ENCODE measurements at regions not wholly inside any gene's neighbourhood (a gene's known extent, or its start where the extent isn't known, plus 50 kb on each side); places are given as distances from the start of the nearest gene placed in this dataset.

GRCh38 chr2:16284941-16285625, 344.7 kb downstream of the MYCN start:
- Mint-ChIP-seq H3K4me1 (no peaks in the 10 kb centered on the region), H3K9me3 (no peaks in the 10 kb centered on the region), H3K36me3 (ENCODE audit: low read depth) (no peaks in the 10 kb centered on the region), H3K27ac (no peak overlapping the region), H3K4me3 (no peak overlapping the region), H3K27me3 (peaks cover 4% of the 10 kb centered on the region)
- ATAC-seq (no peak), DNase-seq (no peak)

GRCh38 chr2:16283071-16283850, 342.9 kb downstream of the MYCN start:
- Mint-ChIP-seq H3K27me3 (peaks cover 4% of the 10 kb centered on the region), H3K9me3 (no peaks in the 10 kb centered on the region), H3K27ac (no peak overlapping the region), H3K36me3 (ENCODE audit: low read depth) (no peaks in the 10 kb centered on the region), H3K4me3 (no peak overlapping the region), H3K4me1 (no peaks in the 10 kb centered on the region)
- no peak for ATAC-seq
- DNase-seq = no peak

- Mint-ChIP-seq H3K36me3 (ENCODE audit: low read depth) (no peaks in the 10 kb centered on the region), H3K27ac (no peak overlapping the region), H3K9me3 (no peaks in the 10 kb centered on the region), H3K4me1 (no peaks in the 10 kb centered on the region), H3K27me3 (peaks cover 4% of the 10 kb centered on the region), H3K4me3 (no peak overlapping the region)
- no peak for DNase-seq
- ATAC-seq = no peak
Measured at GRCh38 chr2:16282511-16282910, 342.2 kb downstream of the MYCN start.

GRCh38 chr2:16281451-16282335, 341.3 kb downstream of the MYCN start:
- no peaks in the 10 kb centered on the region for H3K4me1 Mint-ChIP-seq
- no peaks in the 10 kb centered on the region for H3K36me3 Mint-ChIP-seq (ENCODE audit: low read depth)
- DNase-seq (no peak), ATAC-seq (no peak)
- no peaks in the 10 kb centered on the region for H3K9me3 Mint-ChIP-seq
- no peak overlapping the region for H3K4me3 Mint-ChIP-seq
- no peak overlapping the region for H3K27ac Mint-ChIP-seq
- peaks cover 2% of the 10 kb centered on the region for H3K27me3 Mint-ChIP-seq

- no peak overlapping the region for H3K27ac Mint-ChIP-seq
- no peak for ATAC-seq
- H3K9me3 Mint-ChIP-seq = no peaks in the 10 kb centered on the region
- no peaks in the 10 kb centered on the region for H3K36me3 Mint-ChIP-seq (ENCODE audit: low read depth)
- peaks cover 2% of the 10 kb centered on the region for H3K27me3 Mint-ChIP-seq
- H3K4me3 Mint-ChIP-seq = no peak overlapping the region
- DNase-seq = no peak
- no peaks in the 10 kb centered on the region for H3K4me1 Mint-ChIP-seq
Measured at GRCh38 chr2:16280081-16280480, 339.7 kb downstream of the MYCN start.

- Mint-ChIP-seq H3K4me3 (no peak overlapping the region), H3K27me3 (peaks cover 2% of the 10 kb centered on the region), H3K36me3 (ENCODE audit: low read depth) (no peaks in the 10 kb centered on the region), H3K9me3 (no peaks in the 10 kb centered on the region), H3K4me1 (no peaks in the 10 kb centered on the region), H3K27ac (no peak overlapping the region)
- no peak for DNase-seq
- ATAC-seq = no peak
Measured at GRCh38 chr2:16279641-16280040, 339.3 kb downstream of the MYCN start.

GRCh38 chr2:16279201-16279570, 338.8 kb downstream of the MYCN start:
- ATAC-seq (no peak), DNase-seq (no peak)
- Mint-ChIP-seq H3K27ac (no peak overlapping the region), H3K4me3 (no peak overlapping the region), H3K27me3 (peaks cover 2% of the 10 kb centered on the region), H3K36me3 (ENCODE audit: low read depth) (no peaks in the 10 kb centered on the region), H3K4me1 (no peaks in the 10 kb centered on the region), H3K9me3 (no peaks in the 10 kb centered on the region)

- H3K4me3 Mint-ChIP-seq = no peak overlapping the region
- H3K27me3 Mint-ChIP-seq = peaks cover 2% of the 10 kb centered on the region
- no peak overlapping the region for H3K27ac Mint-ChIP-seq
- H3K4me1 Mint-ChIP-seq = no peaks in the 10 kb centered on the region
- ATAC-seq (no peak), DNase-seq (no peak)
- no peaks in the 10 kb centered on the region for H3K36me3 Mint-ChIP-seq (ENCODE audit: low read depth)
- H3K9me3 Mint-ChIP-seq = no peaks in the 10 kb centered on the region
Measured at GRCh38 chr2:16278421-16279200, 338.3 kb downstream of the MYCN start.

GRCh38 chr2:16277117-16277516, 336.8 kb downstream of the MYCN start:
- Mint-ChIP-seq H3K27ac (no peak overlapping the region), H3K4me3 (no peak overlapping the region), H3K27me3 (no peaks in the 10 kb centered on the region), H3K36me3 (ENCODE audit: low read depth) (no peaks in the 10 kb centered on the region), H3K9me3 (no peaks in the 10 kb centered on the region), H3K4me1 (no peaks in the 10 kb centered on the region)
- DNase-seq (no peak), ATAC-seq (no peak)

- Mint-ChIP-seq H3K4me1 (no peaks in the 10 kb centered on the region), H3K36me3 (ENCODE audit: low read depth) (no peaks in the 10 kb centered on the region), H3K27ac (no peak overlapping the region), H3K27me3 (no peaks in the 10 kb centered on the region), H3K9me3 (no peaks in the 10 kb centered on the region), H3K4me3 (no peak overlapping the region)
- ATAC-seq (no peak), DNase-seq (no peak)
Measured at GRCh38 chr2:16275661-16276060, 335.3 kb downstream of the MYCN start.

GRCh38 chr2:16275131-16275530, 334.8 kb downstream of the MYCN start:
- H3K27ac Mint-ChIP-seq = no peak overlapping the region
- DNase-seq = no peak
- ATAC-seq = no peak
- H3K4me3 Mint-ChIP-seq = no peak overlapping the region
- no peaks in the 10 kb centered on the region for H3K9me3 Mint-ChIP-seq
- no peaks in the 10 kb centered on the region for H3K27me3 Mint-ChIP-seq
- no peaks in the 10 kb centered on the region for H3K4me1 Mint-ChIP-seq
- H3K36me3 Mint-ChIP-seq (ENCODE audit: low read depth) = no peaks in the 10 kb centered on the region

- Mint-ChIP-seq H3K27ac (no peak overlapping the region), H3K4me1 (no peaks in the 10 kb centered on the region), H3K4me3 (no peak overlapping the region), H3K27me3 (no peaks in the 10 kb centered on the region), H3K9me3 (no peaks in the 10 kb centered on the region), H3K36me3 (ENCODE audit: low read depth) (no peaks in the 10 kb centered on the region)
- DNase-seq (no peak), ATAC-seq (no peak)
Measured at GRCh38 chr2:16273111-16273510, 332.8 kb downstream of the MYCN start.

- Mint-ChIP-seq H3K4me3 (no peak overlapping the region), H3K9me3 (no peaks in the 10 kb centered on the region), H3K4me1 (no peaks in the 10 kb centered on the region), H3K27ac (no peak overlapping the region), H3K36me3 (ENCODE audit: low read depth) (no peaks in the 10 kb centered on the region), H3K27me3 (no peaks in the 10 kb centered on the region)
- DNase-seq (no peak), ATAC-seq (no peak)
Measured at GRCh38 chr2:16272038-16272788, 331.9 kb downstream of the MYCN start.

Measured in activated naive CD8-positive, alpha-beta T cell treated with anti-CD3 and anti-CD28 coated beads, Interleukin-2, amount 50 U/mL, for 24 hours (primary cell).